ENCODE measurements at regions not wholly inside any gene's neighbourhood (a gene's known extent, or its start where the extent isn't known, plus 50 kb on each side); places are given as distances from the start of the nearest gene placed in this dataset.

DNA sequence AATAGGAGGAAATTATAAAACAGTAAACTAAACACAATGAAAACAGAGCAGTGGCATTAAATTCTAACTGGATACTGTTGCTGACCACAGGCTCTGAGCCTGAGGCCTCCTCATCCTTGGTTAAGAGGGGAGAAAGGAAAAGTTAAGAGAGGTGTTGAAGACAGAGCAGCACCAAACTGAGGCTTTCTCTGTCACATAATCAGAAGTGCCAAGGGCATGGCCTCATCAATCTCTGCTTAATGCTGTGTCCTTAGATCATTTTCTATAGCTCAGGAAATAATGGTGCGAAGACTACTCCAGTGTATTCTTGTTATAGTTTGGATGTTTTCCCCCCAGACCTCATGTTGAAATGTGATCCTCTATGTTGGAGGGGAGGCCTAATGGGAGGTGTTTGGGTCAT, 160.9 kb upstream of the SLC1A4 start:
- TF ChIP-seq POLR2A (IDR thresholded peaks at IDR 0.05; ENCODE audit: low read depth, low read length) (no peak), POLR2AphosphoS5 (IDR thresholded peaks at IDR 0.05; ENCODE audit: low read depth, low read length) (no peak), SPI1 (IDR thresholded peaks at IDR 0.05; ENCODE audit: low read depth, low read length) (no peak), TAF1 (IDR thresholded peaks at IDR 0.05; ENCODE audit: low read depth, low read length) (no peak), POU2F2 (IDR thresholded peaks at IDR 0.05; ENCODE audit: low read depth, low read length) (no peak), PAX5 (IDR thresholded peaks at IDR 0.05; ENCODE audit: insufficient read depth, low read length, severe bottlenecking) (no peak)
